Neural progenitor cell (in vitro differentiated cells): ENCODE measurements at regions not wholly inside any gene's neighbourhood (a gene's known extent, or its start where the extent isn't known, plus 50 kb on each side); places are given as distances from the start of the nearest gene placed in this dataset.

Source experiments
- CTCF ChIP-seq: fragments of 200-600 bp; sonication (generic); IDR thresholded peaks from 2 replicates; pipeline ENCODE4 v1.5.1; 2017; ENCODE audit warnings: antibody characterized with exemption, mild to moderate bottlenecking
- EZH2 ChIP-seq: fragments of 200-600 bp; sonication (generic); IDR thresholded peaks from 2 replicates; pipeline ENCODE4 v1.6.1; 2017; ENCODE audit warnings: antibody characterized with exemption, mild to moderate bottlenecking, moderate library complexity
- EZH2phosphoT487 ChIP-seq: fragments of 200-600 bp; sonication (generic); IDR thresholded peaks from 2 replicates; pipeline ENCODE4 v1.6.1; 2017; ENCODE audit warnings: antibody characterized with exemption

GRCh38 chr20:39248862-39249485 lies 286.8 kb downstream of the DHX35 start:
- TF ChIP-seq CTCF = no peak
- no peak for TF ChIP-seq EZH2
- no peak for TF ChIP-seq EZH2phosphoT487
